Esophagus muscularis mucosa (tissue), 3 donors: ENCODE measurements at regions not wholly inside any gene's neighbourhood (a gene's known extent, or its start where the extent isn't known, plus 50 kb on each side); places are given as distances from the start of the nearest gene placed in this dataset.

ENCODE experiments used
- POLR2A ChIP-seq: fragments of 450-650 bp; IDR thresholded peaks from one replicate; pipeline ENCODE4 v1.6.1; 2017; ENCODE audit warnings: antibody characterized with exemption, moderate library complexity, mild to moderate bottlenecking, low read depth
- POLR2AphosphoS5 ChIP-seq, 2 donors: sonication (generic); formaldehyde crosslinking; IDR thresholded peaks; one replicate each; pipeline ENCODE4 v1.6.1; 2017; ENCODE audit warnings: antibody characterized with exemption in 2 of 2
- TF ChIP-seq, protein P1 (sequence below), 3 experiments: fragments of 200-600 bp in 2 of 3; fragments of 450-650 bp in 1 of 3; sonication (generic) in 2 of 3; IDR thresholded peaks; one replicate each; pipeline ENCODE4 v1.5.1; 2017 to 2019; ENCODE audit warnings: antibody characterized with exemption in 3 of 3, mild to moderate bottlenecking in 2 of 3, moderate library complexity in 1 of 3

DNA sequence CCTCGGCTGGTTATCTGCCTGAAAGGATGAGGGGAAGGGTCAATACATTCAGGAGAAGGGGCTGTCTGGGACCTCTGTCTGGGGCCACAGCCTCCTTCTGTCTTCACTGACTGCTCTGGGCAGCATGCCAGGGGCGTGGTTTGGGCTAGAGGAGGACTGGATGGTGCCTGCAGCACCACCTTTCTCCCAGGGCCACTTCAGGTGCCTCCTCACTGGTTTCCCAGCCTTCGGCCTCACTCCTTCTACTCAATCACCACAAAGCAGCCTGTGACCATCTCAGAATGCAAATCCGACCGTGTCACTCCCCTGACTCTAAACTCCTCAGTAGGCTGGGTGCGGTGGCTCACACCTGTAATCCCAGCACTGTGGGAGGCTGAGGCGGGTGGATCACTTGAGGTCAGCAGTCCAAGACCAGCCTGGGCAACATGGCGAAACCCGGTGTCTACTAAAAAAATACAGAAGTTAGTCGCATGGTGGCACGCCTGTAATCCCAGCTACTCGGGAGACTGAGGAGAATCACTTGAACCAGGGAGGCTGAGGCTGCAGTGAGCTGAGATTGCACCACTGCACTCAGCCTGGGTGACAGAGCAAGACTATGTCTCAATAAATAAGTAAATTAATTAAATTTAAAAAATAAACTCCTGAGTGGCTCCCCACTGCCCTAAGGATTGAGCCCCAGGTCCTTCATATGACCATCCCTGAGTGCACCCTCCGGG is 50.1 kb upstream of the ECE1 start:
- TF ChIP-seq POLR2AphosphoS5 (IDR thresholded peaks at IDR 0.05) (no peak), POLR2A (no peak)
- TF ChIP-seq, protein P1, sequence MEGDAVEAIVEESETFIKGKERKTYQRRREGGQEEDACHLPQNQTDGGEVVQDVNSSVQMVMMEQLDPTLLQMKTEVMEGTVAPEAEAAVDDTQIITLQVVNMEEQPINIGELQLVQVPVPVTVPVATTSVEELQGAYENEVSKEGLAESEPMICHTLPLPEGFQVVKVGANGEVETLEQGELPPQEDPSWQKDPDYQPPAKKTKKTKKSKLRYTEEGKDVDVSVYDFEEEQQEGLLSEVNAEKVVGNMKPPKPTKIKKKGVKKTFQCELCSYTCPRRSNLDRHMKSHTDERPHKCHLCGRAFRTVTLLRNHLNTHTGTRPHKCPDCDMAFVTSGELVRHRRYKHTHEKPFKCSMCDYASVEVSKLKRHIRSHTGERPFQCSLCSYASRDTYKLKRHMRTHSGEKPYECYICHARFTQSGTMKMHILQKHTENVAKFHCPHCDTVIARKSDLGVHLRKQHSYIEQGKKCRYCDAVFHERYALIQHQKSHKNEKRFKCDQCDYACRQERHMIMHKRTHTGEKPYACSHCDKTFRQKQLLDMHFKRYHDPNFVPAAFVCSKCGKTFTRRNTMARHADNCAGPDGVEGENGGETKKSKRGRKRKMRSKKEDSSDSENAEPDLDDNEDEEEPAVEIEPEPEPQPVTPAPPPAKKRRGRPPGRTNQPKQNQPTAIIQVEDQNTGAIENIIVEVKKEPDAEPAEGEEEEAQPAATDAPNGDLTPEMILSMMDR (IDR thresholded peaks at IDR 0.05): no peak
